Kidney (tissue), 13 donors: ENCODE measurements at regions not wholly inside any gene's neighbourhood (a gene's known extent, or its start where the extent isn't known, plus 50 kb on each side); places are given as distances from the start of the nearest gene placed in this dataset.
"Not testable (repeated sequence)": the region's sequence is repeated elsewhere in the genome, so short reads cannot be mapped to it uniquely, and the experiment has no call there.

Experiments
- DNase-seq, 5 donors: peaks; one replicate each; pipeline ENCODE4 v3.0.0-alpha.2; 2013 to 2020
- FAIRE-seq: peaks from 2 replicates; lab custom pipeline; 2012; peaks lifted over from hg19 to GRCh38; lab: Jason Lieb, UNC
- H3K27ac ChIP-seq, 2 donors: one replicate each; pipeline ENCODE4 v1.7.0; 2013; ENCODE audit warnings: low read depth in 2 of 2, low read length in 2 of 2, inconsistent platforms in 1 of 2
- H3K27me3 ChIP-seq: one replicate; pipeline ENCODE4 v1.7.1; 2013; ENCODE audit warnings: low read length, inconsistent platforms; ENCODE audit not compliant: control insufficient read depth, insufficient read depth
- H3K36me3 ChIP-seq, 3 donors: one replicate each; pipeline versions ENCODE4 v1.7.0 to v1.7.1; 2013; ENCODE audit warnings: low read length in 3 of 3, control low read depth in 1 of 3, inconsistent platforms in 1 of 3; ENCODE audit not compliant: insufficient read depth in 3 of 3, control insufficient read depth in 2 of 3
- H3K4me1 ChIP-seq, 3 donors: one replicate each; pipeline versions ENCODE4 v1.7.0 to v1.7.1; 2013; ENCODE audit warnings: low read length in 3 of 3, inconsistent platforms in 1 of 3, low read depth in 1 of 3; ENCODE audit not compliant: control insufficient read depth in 2 of 3, insufficient read depth in 2 of 3
- H3K4me3 ChIP-seq, 3 donors: one replicate each; pipeline versions ENCODE4 v1.7.0 to v1.8.1; 2013; ENCODE audit warnings: low read length in 3 of 3, control low read depth in 1 of 3, inconsistent platforms in 1 of 3
- H3K9ac ChIP-seq, 3 donors: one replicate each; pipeline versions ENCODE4 v1.7.0 to v1.7.1; 2013; ENCODE audit warnings: low read length in 3 of 3, control low read depth in 1 of 3, inconsistent platforms in 1 of 3
- H3K9me3 ChIP-seq, 3 donors: one replicate each; pipeline versions ENCODE4 v1.7.0 to v1.7.1; 2013; ENCODE audit warnings: low read length in 3 of 3, control low read depth in 1 of 3, inconsistent platforms in 1 of 3; ENCODE audit not compliant: control insufficient read depth in 2 of 3, insufficient read depth in 1 of 3
- CTCF ChIP-seq: IDR thresholded peaks from 3 replicates; pipeline ENCODE4 v1.5.1; 2012; ENCODE audit warnings: mild to moderate bottlenecking, moderate library complexity, borderline replicate concordance; ENCODE audit not compliant: insufficient read depth; ENCODE audit errors: extremely low read depth
- intact Hi-C: fragments of 100-400 bp; cut with DNase I; formaldehyde crosslinking; loops from one replicate; pipeline ENCODE4 v1.11.1; 2022
- donor health status: control.
- donor health status: control.
- donor health status: control.
- donor health status: control.
- donor health status: control.
- donor health status: DM: yes; HTN: yes; CAD: no.
- donor health status: Normal renal cell carcinoma (clear cell type).

- DNase-seq (peak in 2 of 5 donors; percentile 11 to 61), FAIRE-seq (no peak)
- no peaks in the 10 kb centered on the region for H3K4me1 ChIP-seq
- no peak overlapping the region for H3K27ac ChIP-seq
- intact Hi-C loops = no loop called here
- H3K36me3 ChIP-seq = no peaks in the 10 kb centered on the region
- no peaks in the 10 kb centered on the region for H3K9me3 ChIP-seq
- H3K9ac ChIP-seq = no peak overlapping the region
- H3K27me3 ChIP-seq = no peaks in the 10 kb centered on the region
- no peak overlapping the region for H3K4me3 ChIP-seq
- TF ChIP-seq CTCF = no peak
Measured at GRCh38 chr16:64074706-64075105, 1047.2 kb downstream of the CDH11 start.

GRCh38 chr16:64072131-64072730, 1049.6 kb downstream of the CDH11 start:
- H3K27me3 ChIP-seq, H3K9me3 ChIP-seq, H3K36me3 ChIP-seq, H3K27ac ChIP-seq, H3K9ac ChIP-seq, FAIRE-seq, H3K4me3 ChIP-seq, intact Hi-C loops, H3K4me1 ChIP-seq: not testable (repeated sequence)
- peak in 1 of 5 donors; percentile 48 for DNase-seq

GRCh38 chr16:64065523-64065922, 1056.3 kb downstream of the CDH11 start:
- FAIRE-seq = no peak

GRCh38 chr16:64061621-64062020, 1060.2 kb downstream of the CDH11 start:
- Histone ChIP-seq H3K27me3 (no peaks in the 10 kb centered on the region), H3K4me1 (no peaks in the 10 kb centered on the region), H3K27ac (no peak overlapping the region), H3K36me3 (no peaks in the 10 kb centered on the region), H3K9me3 (no peaks in the 10 kb centered on the region), H3K4me3 (no peak overlapping the region), H3K9ac (no peak overlapping the region)
- DNase-seq (no peak), FAIRE-seq (no peak)
- TF ChIP-seq CTCF = no peak
- intact Hi-C loops = no loop called here

More at GRCh38 chr16:64065523-64065922, 1056.3 kb downstream of the CDH11 start:
- no peak for TF ChIP-seq CTCF
- no peak overlapping the region for H3K27ac ChIP-seq
- no peaks in the 10 kb centered on the region for H3K27me3 ChIP-seq
- peaks cover 0 to 4% (median 0%) of the 10 kb centered on the region in 3 donors for H3K9me3 ChIP-seq
- intact Hi-C loops = no loop called here
- DNase-seq = no peak
- no peaks in the 10 kb centered on the region for H3K36me3 ChIP-seq
- no peaks in the 10 kb centered on the region for H3K4me1 ChIP-seq
- H3K9ac ChIP-seq = no peak overlapping the region
- no peak overlapping the region for H3K4me3 ChIP-seq
